Smooth muscle cell (in vitro differentiated cells): ENCODE measurements at regions not wholly inside any gene's neighbourhood (a gene's known extent, or its start where the extent isn't known, plus 50 kb on each side); places are given as distances from the start of the nearest gene placed in this dataset.
A peak's percentile ranks its signal among the peaks of the same experiment; 100 is the strongest.

Source experiments
- DNase-seq: peaks from one replicate; lab custom pipeline; 2025; ENCODE audit not compliant: unreplicated experiment; lab: John Stamatoyannopoulos, UW
- H2AFZ ChIP-seq: fragments of 200-600 bp; sonication (generic); 2 replicates; pipeline ENCODE4 v1.6.0; 2016; ENCODE audit warnings: antibody characterized with exemption, low read depth, mild to moderate bottlenecking
- H3F3A ChIP-seq: fragments of 200-600 bp; sonication (generic); 2 replicates; pipeline ENCODE4 v1.6.0; 2017; ENCODE audit warnings: antibody characterized with exemption, low read depth
- H3K27ac ChIP-seq: fragments of 200-600 bp; sonication (generic); 2 replicates; pipeline ENCODE4 v1.5.1; 2016; ENCODE audit warnings: low read depth, mild to moderate bottlenecking
- H3K27me3 ChIP-seq: fragments of 200-600 bp; sonication (generic); 2 replicates; pipeline ENCODE4 v1.6.1; 2016; ENCODE audit warnings: low read depth, mild to moderate bottlenecking
- H3K36me3 ChIP-seq: fragments of 200-600 bp; sonication (generic); 2 replicates; pipeline ENCODE4 v1.5.1; 2016; ENCODE audit warnings: low read depth
- H3K4me1 ChIP-seq: fragments of 200-600 bp; sonication (generic); 2 replicates; pipeline ENCODE4 v1.5.1; 2016; ENCODE audit warnings: low read depth
- H3K4me2 ChIP-seq: fragments of 200-600 bp; sonication (generic); 2 replicates; pipeline ENCODE4 v1.6.0; 2016; ENCODE audit warnings: mild to moderate bottlenecking
- H3K4me3 ChIP-seq: fragments of 200-600 bp; sonication (generic); 2 replicates; pipeline ENCODE4 v1.5.1; 2016; ENCODE audit warnings: mild to moderate bottlenecking
- H3K79me2 ChIP-seq: fragments of 200-600 bp; sonication (generic); 2 replicates; pipeline ENCODE4 v1.6.0; 2016; ENCODE audit warnings: low read depth, mild to moderate bottlenecking
- H3K9ac ChIP-seq: fragments of 200-600 bp; sonication (generic); 2 replicates; pipeline ENCODE4 v1.6.0; 2016; ENCODE audit warnings: low read depth
- H3K9me3 ChIP-seq: fragments of 200-600 bp; sonication (generic); replicated peaks from 2 replicates; pipeline ENCODE4 v1.5.1; 2016; ENCODE audit warnings: low read depth
- H4K20me1 ChIP-seq: fragments of 200-600 bp; sonication (generic); 2 replicates; pipeline ENCODE4 v1.6.0; 2016; ENCODE audit warnings: low read depth
- CTCF ChIP-seq: fragments of 200-600 bp; sonication (generic); IDR thresholded peaks from 2 replicates; pipeline ENCODE4 v1.5.1; 2017; ENCODE audit warnings: borderline replicate concordance, mild to moderate bottlenecking, antibody characterized with exemption; ENCODE audit not compliant: insufficient read depth, poor library complexity, severe bottlenecking
- WGBS: methylation state at CpG from one replicate; pipeline ENCODE4 v1.1.7; 2016; ENCODE audit warnings: low lambda C conversion rate; 5-methylcytosine and 5-hydroxymethylcytosine counted together

- Histone ChIP-seq H3F3A (peaks cover 27% of the 10 kb centered on the region), H3K9ac (peak overlapping the region; percentile 99), H3K4me2 (peak overlapping the region; percentile 68), H3K4me1 (peaks cover 35% of the 10 kb centered on the region), H2AFZ (no peak overlapping the region), H3K27ac (peak overlapping the region; percentile 100), H3K9me3 (no peaks in the 10 kb centered on the region), H4K20me1 (no peaks in the 10 kb centered on the region), H3K36me3 (no peaks in the 10 kb centered on the region), H3K4me3 (no peak overlapping the region), H3K79me2 (no peaks in the 10 kb centered on the region), H3K27me3 (no peaks in the 10 kb centered on the region)
- peak; percentile 53 for DNase-seq
- 7% methylated on average over 18 of the region's 19 CpGs for WGBS
- no peak for TF ChIP-seq CTCF
Measured at GRCh38 chr15:62896969-62897486, 145.5 kb upstream of the TPM1 start.

GRCh38 chr15:62897634-62898033, 144.9 kb upstream of the TPM1 start:
- Histone ChIP-seq H2AFZ (no peak overlapping the region), H3K27me3 (no peaks in the 10 kb centered on the region), H3K36me3 (no peaks in the 10 kb centered on the region), H3F3A (peaks cover 27% of the 10 kb centered on the region), H3K4me2 (peak overlapping the region; percentile 68), H3K9ac (peak overlapping the region; percentile 82), H3K4me1 (peaks cover 36% of the 10 kb centered on the region), H4K20me1 (no peaks in the 10 kb centered on the region), H3K79me2 (no peaks in the 10 kb centered on the region), H3K27ac (peak overlapping the region; percentile 100), H3K4me3 (no peak overlapping the region), H3K9me3 (no peaks in the 10 kb centered on the region)
- no peak for DNase-seq
- 71% methylated on average over 4 of the region's 8 CpGs for WGBS
- TF ChIP-seq CTCF, result no peak

- H3K9ac ChIP-seq, result no peak overlapping the region
- H3K4me3 ChIP-seq, result no peak overlapping the region
- WGBS, result 39% methylated on average over 2 of the region's 2 CpGs
- no peak for TF ChIP-seq CTCF
- H3F3A ChIP-seq, result peaks cover 27% of the 10 kb centered on the region
- peak overlapping the region; percentile 100 for H3K27ac ChIP-seq
- no peaks in the 10 kb centered on the region for H3K9me3 ChIP-seq
- no peaks in the 10 kb centered on the region for H4K20me1 ChIP-seq
- H3K36me3 ChIP-seq, result no peaks in the 10 kb centered on the region
- no peak overlapping the region for H2AFZ ChIP-seq
- DNase-seq, result no peak
- H3K79me2 ChIP-seq, result no peaks in the 10 kb centered on the region
- H3K4me2 ChIP-seq, result no peak overlapping the region
- peaks cover 49% of the 10 kb centered on the region for H3K4me1 ChIP-seq
- no peaks in the 10 kb centered on the region for H3K27me3 ChIP-seq
Measured at GRCh38 chr15:62899090-62899493, 143.5 kb upstream of the TPM1 start.

GRCh38 chr15:62900071-62900802, 142.3 kb upstream of the TPM1 start:
- WGBS, result 93% methylated on average over 11 of the region's 11 CpGs
- H3K4me3 ChIP-seq, result no peak overlapping the region
- no peak overlapping the region for H2AFZ ChIP-seq
- no peaks in the 10 kb centered on the region for H3K27me3 ChIP-seq
- no peak for DNase-seq
- H3K27ac ChIP-seq, result no peak overlapping the region
- H3K9ac ChIP-seq, result no peak overlapping the region
- no peaks in the 10 kb centered on the region for H3K36me3 ChIP-seq
- H3K79me2 ChIP-seq, result no peaks in the 10 kb centered on the region
- peaks cover 17% of the 10 kb centered on the region for H3F3A ChIP-seq
- H3K9me3 ChIP-seq, result no peaks in the 10 kb centered on the region
- no peak for TF ChIP-seq CTCF
- no peak overlapping the region for H3K4me2 ChIP-seq
- no peaks in the 10 kb centered on the region for H4K20me1 ChIP-seq
- H3K4me1 ChIP-seq, result peaks cover 38% of the 10 kb centered on the region
